ENCODE measurements at regions not wholly inside any gene's neighbourhood (a gene's known extent, or its start where the extent isn't known, plus 50 kb on each side); places are given as distances from the start of the nearest gene placed in this dataset.

GRCh38 chr10:4049348-4049747 is 264.3 kb upstream of the KLF6 start:
- in situ Hi-C loops (cut with MboI; ENCODE audit: low sequenced_read_pairs), result no loop called here

- in situ Hi-C loops (cut with MboI; ENCODE audit: low sequenced_read_pairs), result no loop called here
Observed at GRCh38 chr10:4048236-4048864, 263.3 kb upstream of the KLF6 start.

- in situ Hi-C loops (cut with MboI; ENCODE audit: low sequenced_read_pairs), result no loop called here
Observed at GRCh38 chr10:4046712-4047354, 261.8 kb upstream of the KLF6 start.

- in situ Hi-C loops (cut with MboI; ENCODE audit: low sequenced_read_pairs), result no loop called here
Observed at GRCh38 chr10:4046030-4046429, 261.0 kb upstream of the KLF6 start.

- in situ Hi-C loops (cut with MboI; ENCODE audit: low sequenced_read_pairs), result no loop called here
Observed at GRCh38 chr10:4043897-4044665, 259.1 kb upstream of the KLF6 start.

- in situ Hi-C loops (cut with MboI; ENCODE audit: low sequenced_read_pairs), result no loop called here
Observed at GRCh38 chr10:4041635-4042034, 256.6 kb upstream of the KLF6 start.

- in situ Hi-C loops (cut with MboI; ENCODE audit: low sequenced_read_pairs), result no loop called here
Observed at GRCh38 chr10:4038000-4038399, 253.0 kb upstream of the KLF6 start.

- in situ Hi-C loops (cut with MboI; ENCODE audit: low sequenced_read_pairs), result no loop called here
Observed at GRCh38 chr10:4035599-4035945, 250.6 kb upstream of the KLF6 start.

- in situ Hi-C loops (cut with MboI; ENCODE audit: low sequenced_read_pairs), result no loop called here
Observed at GRCh38 chr10:4034907-4035598, 250.0 kb upstream of the KLF6 start.

GRCh38 chr10:4033341-4033896 is 248.4 kb upstream of the KLF6 start:
- in situ Hi-C loops (cut with MboI; ENCODE audit: low sequenced_read_pairs), result no loop called here

- in situ Hi-C loops (cut with MboI; ENCODE audit: low sequenced_read_pairs), result no loop called here
Observed at GRCh38 chr10:4029866-4030265, 244.9 kb upstream of the KLF6 start.

- in situ Hi-C loops (cut with MboI; ENCODE audit: low sequenced_read_pairs), result no loop called here
Observed at GRCh38 chr10:4028854-4029583, 244.0 kb upstream of the KLF6 start.

GRCh38 chr10:4028027-4028471 is 243.0 kb upstream of the KLF6 start:
- in situ Hi-C loops (cut with MboI; ENCODE audit: low sequenced_read_pairs), result no loop called here

- in situ Hi-C loops (cut with MboI; ENCODE audit: low sequenced_read_pairs), result no loop called here
Observed at GRCh38 chr10:4025339-4025738, 240.3 kb upstream of the KLF6 start.

GRCh38 chr10:4024516-4025245 is 239.7 kb upstream of the KLF6 start:
- in situ Hi-C loops (cut with MboI; ENCODE audit: low sequenced_read_pairs), result no loop called here

GRCh38 chr10:4024027-4024426 is 239.0 kb upstream of the KLF6 start:
- in situ Hi-C loops (cut with MboI; ENCODE audit: low sequenced_read_pairs), result no loop called here

GRCh38 chr10:4022473-4022872 is 237.5 kb upstream of the KLF6 start:
- in situ Hi-C loops (cut with MboI; ENCODE audit: low sequenced_read_pairs), result no loop called here

- in situ Hi-C loops (cut with MboI; ENCODE audit: low sequenced_read_pairs), result no loop called here
Observed at GRCh38 chr10:4020631-4021030, 235.6 kb upstream of the KLF6 start.

- in situ Hi-C loops (cut with MboI; ENCODE audit: low sequenced_read_pairs), result no loop called here
Observed at GRCh38 chr10:4018054-4018511, 233.1 kb upstream of the KLF6 start.

GRCh38 chr10:4017336-4017735 is 232.3 kb upstream of the KLF6 start:
- in situ Hi-C loops (cut with MboI; ENCODE audit: low sequenced_read_pairs), result no loop called here

Data from HL-60/S4 treated with phorbol 12-myristate 13-acetate at 8.2 ng/mL for 4 days and 3 days (cell line).